Upper lobe of right lung (tissue), 1 donor: ENCODE measurements at regions not wholly inside any gene's neighbourhood (a gene's known extent, or its start where the extent isn't known, plus 50 kb on each side); places are given as distances from the start of the nearest gene placed in this dataset.

ENCODE experiments used
- ATAC-seq: fragments of 200-7000 bp; cut with Tn5 transposase; one replicate; pipeline ENCODE4 v1.9.1; 2020; ENCODE audit warnings: mild to moderate bottlenecking, moderate library complexity
- DNase-seq: peaks from one replicate; pipeline ENCODE4 v3.0.0-alpha.2; 2020
- H3K27ac ChIP-seq: fragments of 200-600 bp; one replicate; pipeline ENCODE4 v1.8.0; 2022
- H3K27me3 ChIP-seq: fragments of 200-600 bp; one replicate; pipeline ENCODE4 v1.8.0; 2022; ENCODE audit warnings: mild to moderate bottlenecking
- H3K36me3 ChIP-seq: fragments of 200-600 bp; one replicate; pipeline ENCODE4 v1.8.0; 2022
- H3K4me1 ChIP-seq: fragments of 200-600 bp; one replicate; pipeline ENCODE4 v1.8.0; 2022
- H3K4me3 ChIP-seq: fragments of 200-600 bp; one replicate; pipeline ENCODE4 v1.8.0; 2022; ENCODE audit warnings: mild to moderate bottlenecking
- H3K9me3 ChIP-seq: fragments of 200-600 bp; one replicate; pipeline ENCODE4 v1.8.0; 2022
- CTCF ChIP-seq: fragments of 200-600 bp; IDR thresholded peaks from one replicate; pipeline ENCODE4 v1.8.0; 2022; ENCODE audit warnings: antibody characterized with exemption
- intact Hi-C: fragments of 100-400 bp; cut with DNase I; formaldehyde crosslinking; loops from one replicate; pipeline ENCODE4 v1.11.0; 2022
- donor health status: DM: no; HTN: yes; CAD: no; lungs with severe emphysema.

GRCh38 chr11:37465221-37465620 lies 867.2 kb upstream of the RAG2 start:
- Histone ChIP-seq H3K4me1 (no peaks in the 10 kb centered on the region), H3K27ac (no peak overlapping the region), H3K27me3 (no peaks in the 10 kb centered on the region), H3K9me3 (no peaks in the 10 kb centered on the region), H3K4me3 (no peak overlapping the region), H3K36me3 (no peaks in the 10 kb centered on the region)
- ATAC-seq (no peak), DNase-seq (no peak)
- intact Hi-C loops, result no loop called here
- TF ChIP-seq CTCF, result no peak

- no peak overlapping the region for H3K4me3 ChIP-seq
- H3K9me3 ChIP-seq, result no peaks in the 10 kb centered on the region
These were observed 861.4 kb upstream of the RAG2 start for GRCh38 chr11:37459456-37459855.

GRCh38 chr11:37456746-37457145 lies 858.7 kb upstream of the RAG2 start:
- Histone ChIP-seq H3K36me3 (no peaks in the 10 kb centered on the region), H3K4me3 (no peak overlapping the region), H3K4me1 (no peaks in the 10 kb centered on the region), H3K27ac (no peak overlapping the region), H3K9me3 (no peaks in the 10 kb centered on the region), H3K27me3 (no peaks in the 10 kb centered on the region)
- TF ChIP-seq CTCF, result no peak
- ATAC-seq, result no peak
- no peak for DNase-seq
- intact Hi-C loops, result no loop called here

More at GRCh38 chr11:37459456-37459855, 861.4 kb upstream of the RAG2 start:
- H3K36me3 ChIP-seq, result no peaks in the 10 kb centered on the region
- no peak for TF ChIP-seq CTCF
- no peak overlapping the region for H3K27ac ChIP-seq
- H3K27me3 ChIP-seq, result no peaks in the 10 kb centered on the region
- H3K4me1 ChIP-seq, result no peaks in the 10 kb centered on the region
- DNase-seq (no peak), ATAC-seq (no peak)
- intact Hi-C loops, result no loop called here

GRCh38 chr11:37451903-37452302 lies 853.9 kb upstream of the RAG2 start:
- DNase-seq (no peak), ATAC-seq (no peak)
- no peaks in the 10 kb centered on the region for H3K36me3 ChIP-seq
- no peaks in the 10 kb centered on the region for H3K4me1 ChIP-seq
- H3K27ac ChIP-seq, result no peak overlapping the region
- H3K4me3 ChIP-seq, result no peak overlapping the region
- TF ChIP-seq CTCF, result no peak
- intact Hi-C loops, result no loop called here
- no peaks in the 10 kb centered on the region for H3K27me3 ChIP-seq
- no peaks in the 10 kb centered on the region for H3K9me3 ChIP-seq

GRCh38 chr11:37450613-37451012 lies 852.6 kb upstream of the RAG2 start:
- Histone ChIP-seq H3K27ac (no peak overlapping the region), H3K4me1 (no peaks in the 10 kb centered on the region), H3K27me3 (no peaks in the 10 kb centered on the region), H3K9me3 (no peaks in the 10 kb centered on the region), H3K4me3 (no peak overlapping the region), H3K36me3 (no peaks in the 10 kb centered on the region)
- ATAC-seq (peak; percentile 76), DNase-seq (no peak)
- intact Hi-C loops, result no loop called here
- TF ChIP-seq CTCF, result no peak

- ATAC-seq (peak; percentile 80), DNase-seq (no peak)
- Histone ChIP-seq H3K9me3 (no peaks in the 10 kb centered on the region), H3K27me3 (no peaks in the 10 kb centered on the region), H3K27ac (no peak overlapping the region), H3K4me3 (no peak overlapping the region), H3K4me1 (no peaks in the 10 kb centered on the region), H3K36me3 (no peaks in the 10 kb centered on the region)
- TF ChIP-seq CTCF, result peak; percentile 28
- intact Hi-C loops, result no loop called here
These were observed 851.1 kb upstream of the RAG2 start for GRCh38 chr11:37449146-37449545.
